HEK293T (cell line): ENCODE measurements at regions not wholly inside any gene's neighbourhood (a gene's known extent, or its start where the extent isn't known, plus 50 kb on each side); places are given as distances from the start of the nearest gene placed in this dataset.

ENCODE experiments used
- CTCF ChIA-PET: fragments of 350-600 bp; formaldehyde crosslinking; extraction: SDS; loops from one replicate; lab custom pipeline; 2021; ENCODE audit warnings: antibody characterized with exemption, inconsistent platforms; lab: Yijun Ruan, JAX
- POLR2A ChIA-PET: fragments of 350-600 bp; formaldehyde crosslinking; extraction: SDS; loops from one replicate; lab custom pipeline; 2020; ENCODE audit warnings: antibody characterized with exemption, inconsistent platforms; lab: Yijun Ruan, JAX
- DNase-seq: peaks from one replicate; pipeline ENCODE4 v3.0.0; 2012; ENCODE audit warnings: mixed read lengths; ENCODE audit errors: extremely low spot score
- ARNT ChIP-seq: fragments of 450-650 bp; IDR thresholded peaks from 2 replicates; pipeline ENCODE4 v1.6.1; 2017; ENCODE audit warnings: mild to moderate bottlenecking
- BHLHE40 ChIP-seq: fragments of 450-650 bp; IDR thresholded peaks from 2 replicates; pipeline ENCODE4 v1.6.1; 2016; ENCODE audit warnings: mild to moderate bottlenecking, moderate library complexity, borderline replicate concordance
- CTBP1 ChIP-seq: fragments of 450-650 bp; IDR thresholded peaks from 2 replicates; pipeline ENCODE4 v1.6.1; 2016; ENCODE audit warnings: borderline replicate concordance
- ELF4 ChIP-seq: fragments of 450-650 bp; IDR thresholded peaks from 2 replicates; pipeline ENCODE4 v1.6.1; 2017; ENCODE audit warnings: antibody characterized with exemption
- FOXA1 ChIP-seq: fragments of 450-650 bp; IDR thresholded peaks from 2 replicates; pipeline ENCODE4 v1.6.1; 2016; ENCODE audit warnings: mild to moderate bottlenecking
- FOXK2 ChIP-seq: fragments of 450-650 bp; IDR thresholded peaks from 2 replicates; pipeline ENCODE4 v1.6.1; 2016; ENCODE audit warnings: mild to moderate bottlenecking
- FOXM1 ChIP-seq: fragments of 450-650 bp; IDR thresholded peaks from 2 replicates; pipeline ENCODE4 v1.6.1; 2017; ENCODE audit warnings: mild to moderate bottlenecking, borderline replicate concordance
- HDGF ChIP-seq: fragments of 450-650 bp; IDR thresholded peaks from 2 replicates; pipeline ENCODE4 v1.6.1; 2017; ENCODE audit warnings: antibody characterized with exemption, borderline replicate concordance
- L3MBTL2 ChIP-seq: fragments of 450-650 bp; conservative IDR thresholded peaks from 2 replicates; pipeline ENCODE4 v1.6.1; 2016; ENCODE audit warnings: mild to moderate bottlenecking
- LEF1 ChIP-seq: fragments of 450-650 bp; IDR thresholded peaks from 2 replicates; pipeline ENCODE4 v1.6.1; 2017; ENCODE audit warnings: mild to moderate bottlenecking, borderline replicate concordance
- NFRKB ChIP-seq: fragments of 450-650 bp; IDR thresholded peaks from 2 replicates; pipeline ENCODE4 v1.6.1; 2016; ENCODE audit warnings: mild to moderate bottlenecking, moderate library complexity
- PKNOX1 ChIP-seq: fragments of 450-650 bp; IDR thresholded peaks from 2 replicates; pipeline ENCODE4 v1.6.1; 2016
- SP1 ChIP-seq: fragments of 450-650 bp; IDR thresholded peaks from 2 replicates; pipeline ENCODE4 v1.6.1; 2017
- SUZ12 ChIP-seq: fragments of 450-650 bp; IDR thresholded peaks from 2 replicates; pipeline ENCODE4 v1.6.1; 2016; ENCODE audit warnings: mild to moderate bottlenecking
- TARDBP ChIP-seq: fragments of 450-650 bp; IDR thresholded peaks from 2 replicates; pipeline ENCODE4 v1.6.1; 2016
- ZNF384 ChIP-seq: fragments of 450-650 bp; IDR thresholded peaks from 2 replicates; pipeline ENCODE4 v1.6.1; 2016

DNA sequence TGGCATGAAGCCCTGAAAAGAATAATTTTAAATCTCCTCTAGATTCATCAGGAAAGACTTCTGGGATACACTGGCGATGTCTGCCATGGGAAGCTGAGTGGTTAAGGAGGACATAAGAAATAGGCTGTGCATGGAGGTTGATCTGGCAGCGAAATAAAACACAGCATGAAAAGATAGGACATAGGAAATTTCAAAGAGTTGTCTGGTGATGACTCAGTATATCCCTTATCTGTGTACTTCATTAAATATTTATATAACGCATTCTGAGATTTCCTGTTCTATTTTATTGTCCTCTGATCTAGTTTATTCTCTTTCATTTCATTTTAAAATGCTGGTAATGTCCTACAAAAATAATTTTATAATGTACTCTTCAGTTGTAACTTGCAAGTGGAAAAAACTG, 1337.3 kb upstream of the DDX18 start:
- POLR2A ChIA-PET: no interaction called here
- CTCF ChIA-PET: no interaction called here

DNA sequence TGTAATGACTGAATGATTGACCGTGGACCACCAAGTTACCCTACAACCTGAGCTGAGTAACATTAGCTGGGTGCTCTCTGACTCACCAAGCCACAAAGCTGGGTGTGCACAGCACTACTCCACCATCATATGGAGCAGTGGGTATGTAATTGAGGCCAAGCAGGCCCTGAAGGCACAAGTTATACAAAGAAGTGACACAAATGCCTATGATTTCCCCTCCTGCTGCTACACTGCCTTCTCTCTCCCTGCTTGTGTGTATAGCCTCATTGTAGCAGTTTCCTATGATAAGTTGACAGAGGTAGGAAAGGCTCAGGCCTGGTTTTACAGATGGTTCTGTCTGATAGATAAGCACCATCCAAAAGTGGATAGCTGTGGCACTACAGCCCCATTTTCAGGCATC, 1327.2 kb upstream of the DDX18 start:
- no peak for DNase-seq
- ChIA-PET POLR2A (no interaction called here), CTCF (no interaction called here)
- TF ChIP-seq PKNOX1 (no peak), SUZ12 (no peak), FOXA1 (no peak), ELF4 (no peak), FOXK2 (no peak), ZNF384 (no peak), FOXM1 (no peak), TARDBP (no peak), ARNT (no peak), HDGF (no peak), BHLHE40 (no peak), L3MBTL2 (no peak), LEF1 (no peak), SP1 (no peak)

More for the DNA sequence above, 1337.3 kb upstream of the DDX18 start:
- DNase-seq: no peak
- TF ChIP-seq LEF1 (no peak), L3MBTL2 (no peak), HDGF (no peak), FOXK2 (no peak), SUZ12 (no peak), PKNOX1 (no peak)

- TF ChIP-seq PKNOX1: no peak
- no peak for TF ChIP-seq CTBP1
- TF ChIP-seq ZNF384: no peak
- no peak for TF ChIP-seq HDGF
- TF ChIP-seq ARNT: no peak
- no peak for TF ChIP-seq SP1
- TF ChIP-seq TARDBP: no peak
- no peak for TF ChIP-seq L3MBTL2
- no peak for TF ChIP-seq FOXK2
- no peak for TF ChIP-seq FOXM1
- TF ChIP-seq SUZ12: no peak
- no peak for TF ChIP-seq FOXA1
- TF ChIP-seq ELF4: no peak
- no peak for TF ChIP-seq BHLHE40
- no peak for TF ChIP-seq LEF1
- no peak for TF ChIP-seq NFRKB
- CTCF ChIA-PET: no interaction called here
- DNase-seq: no peak
- POLR2A ChIA-PET: no interaction called here
Measured at GRCh38 chr2:116489292-116489691, 1325.2 kb upstream of the DDX18 start.

DNA sequence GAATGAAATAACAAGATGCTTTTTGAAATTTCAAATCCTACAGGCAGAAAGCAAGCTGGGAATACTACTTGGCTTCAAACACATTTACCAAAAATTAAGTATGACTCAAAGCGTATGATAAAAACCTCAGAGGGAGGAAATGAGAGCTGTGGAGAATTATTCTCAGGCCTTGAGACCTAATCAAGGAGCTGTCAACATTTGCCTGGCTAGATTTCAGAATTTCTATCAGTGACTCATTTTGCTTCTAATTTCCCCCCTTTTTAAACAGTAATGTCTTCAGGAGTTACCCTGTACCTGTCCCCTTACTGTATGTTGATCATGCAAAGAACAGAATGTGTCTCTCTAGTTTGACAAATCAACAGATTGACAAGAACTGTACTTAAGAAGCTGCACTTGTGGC, 1324.5 kb upstream of the DDX18 start:
- POLR2A ChIA-PET: no interaction called here
- no peak for DNase-seq
- no peak for TF ChIP-seq SUZ12
- TF ChIP-seq SP1: no peak
- TF ChIP-seq ZNF384: no peak
- TF ChIP-seq FOXK2: no peak
- TF ChIP-seq FOXM1: no peak
- no peak for TF ChIP-seq HDGF
- no peak for TF ChIP-seq LEF1
- CTCF ChIA-PET: no interaction called here

DNA sequence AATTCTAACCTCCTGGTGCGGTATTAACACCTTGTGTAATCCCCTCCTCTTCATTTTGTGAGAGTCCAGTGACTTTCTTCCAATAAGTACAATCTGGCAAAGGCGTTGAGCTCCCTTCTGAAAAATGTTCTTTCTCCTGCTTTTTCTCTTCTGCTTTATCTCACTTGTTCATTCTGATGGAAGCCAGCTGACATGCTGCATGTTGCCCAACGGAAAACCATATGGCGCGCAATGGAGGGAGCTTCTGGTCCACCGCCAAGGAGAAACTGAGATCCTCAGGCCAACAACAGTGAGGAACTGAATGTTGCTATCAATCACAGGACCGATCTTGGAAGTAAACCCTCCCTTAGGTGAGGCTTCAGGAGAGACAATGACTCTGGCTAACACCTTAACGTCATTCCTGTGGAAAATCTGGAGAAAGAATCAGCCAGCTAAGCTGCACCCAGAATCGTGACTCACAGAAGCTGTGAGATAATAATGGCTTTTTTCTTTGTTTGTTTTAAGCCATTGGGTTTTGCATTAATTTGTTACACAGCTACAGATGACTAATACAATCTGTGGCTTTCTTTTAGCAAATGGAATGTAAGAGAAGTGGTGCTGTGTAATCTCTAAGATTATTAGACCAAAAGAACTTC, 1323.9 kb upstream of the DDX18 start:
- DNase-seq: no peak
- TF ChIP-seq FOXK2 (no peak), TARDBP (no peak), PKNOX1 (no peak), SUZ12 (no peak), L3MBTL2 (no peak), ZNF384 (no peak), FOXM1 (no peak), ARNT (no peak), CTBP1 (no peak), NFRKB (no peak), FOXA1 (no peak), HDGF (no peak), LEF1 (no peak)
- ChIA-PET CTCF (no interaction called here), POLR2A (no interaction called here)

DNA sequence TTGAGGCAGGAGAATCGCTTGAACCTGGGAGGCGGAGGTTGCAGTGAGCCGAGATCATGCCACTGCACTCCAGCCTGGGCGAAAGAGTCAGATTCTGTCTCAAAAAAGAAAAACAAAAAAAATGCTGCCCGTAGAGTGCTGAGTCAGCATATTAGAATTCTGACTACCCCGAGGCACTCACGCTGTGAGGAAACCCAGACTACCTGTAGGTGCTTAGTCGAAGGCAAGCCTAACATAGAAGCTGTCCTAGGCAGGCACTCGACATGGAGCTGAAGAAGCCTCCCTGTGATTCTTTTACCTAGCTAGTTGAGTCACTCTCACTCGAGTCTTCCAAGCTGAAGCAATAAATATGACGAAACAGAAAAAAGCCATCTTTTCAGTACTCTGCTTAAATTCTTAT, 1323.2 kb upstream of the DDX18 start:
- ChIA-PET CTCF (no interaction called here), POLR2A (no interaction called here)
- TF ChIP-seq HDGF (no peak), FOXK2 (no peak), FOXM1 (no peak), L3MBTL2 (no peak), BHLHE40 (no peak), LEF1 (no peak), TARDBP (no peak), CTBP1 (no peak), ARNT (no peak), NFRKB (no peak), FOXA1 (no peak)
- no peak for DNase-seq
